H9 (cell line): ENCODE measurements at regions not wholly inside any gene's neighbourhood (a gene's known extent, or its start where the extent isn't known, plus 50 kb on each side); places are given as distances from the start of the nearest gene placed in this dataset.

ENCODE experiments used
- DNase-seq: peaks from one replicate; pipeline ENCODE4 v3.0.0-alpha.2; 2017
- H2AFZ ChIP-seq: one replicate; pipeline ENCODE4 v1.6.1; 2013; ENCODE audit warnings: mild to moderate bottlenecking, low read length, control low read depth, moderate library complexity
- H2AK5ac ChIP-seq: 2 replicates; pipeline ENCODE4 v1.6.1; 2013; ENCODE audit warnings: low read length, control low read depth, mixed read lengths; ENCODE audit not compliant: insufficient read length
- H2BK120ac ChIP-seq: one replicate; pipeline ENCODE4 v1.6.1; 2013; ENCODE audit warnings: low read depth, mild to moderate bottlenecking, low read length, control low read depth, inconsistent platforms; ENCODE audit not compliant: poor library complexity, severe bottlenecking
- H2BK12ac ChIP-seq: 2 replicates; pipeline ENCODE4 v1.6.1; 2013; ENCODE audit warnings: low read length, control low read depth, mixed read lengths, low read depth; ENCODE audit not compliant: insufficient read length
- H2BK15ac ChIP-seq: 2 replicates; pipeline ENCODE4 v1.6.1; 2013; ENCODE audit warnings: low read depth, low read length, control low read depth
- H2BK20ac ChIP-seq: one replicate; pipeline ENCODE4 v1.6.1; 2013; ENCODE audit warnings: low read depth, mild to moderate bottlenecking, low read length, control low read depth, inconsistent platforms; ENCODE audit not compliant: poor library complexity, severe bottlenecking
- H2BK5ac ChIP-seq: 2 replicates; pipeline ENCODE4 v1.6.1; 2013; ENCODE audit warnings: low read length, control low read depth, mixed read lengths; ENCODE audit not compliant: insufficient read length
- H3K14ac ChIP-seq: 2 replicates; pipeline ENCODE4 v1.6.1; 2013; ENCODE audit warnings: low read length, control low read depth; ENCODE audit not compliant: insufficient read depth
- H3K18ac ChIP-seq: 2 replicates; pipeline ENCODE4 v1.6.1; 2013; ENCODE audit warnings: low read depth, mild to moderate bottlenecking, mixed read lengths, low read length, control low read depth; ENCODE audit not compliant: insufficient read length
- H3K23ac ChIP-seq: 2 replicates; pipeline ENCODE4 v1.6.1; 2013; ENCODE audit warnings: low read length, control low read depth, mixed read lengths, low read depth; ENCODE audit not compliant: insufficient read length
- H3K23me2 ChIP-seq: 2 replicates; pipeline ENCODE4 v1.6.1; 2013; ENCODE audit warnings: low read depth, mild to moderate bottlenecking, mixed read lengths, low read length, control low read depth; ENCODE audit not compliant: insufficient read length, poor library complexity, severe bottlenecking
- H3K27ac ChIP-seq: 2 replicates; pipeline ENCODE4 v1.5.1; 2013; ENCODE audit warnings: low read length, control low read depth, mixed read lengths, low read depth; ENCODE audit not compliant: insufficient read length
- H3K27me3 ChIP-seq: 2 replicates; pipeline ENCODE4 v1.6.1; 2013; ENCODE audit warnings: low read length, control low read depth, inconsistent platforms; ENCODE audit not compliant: insufficient read depth
- H3K4ac ChIP-seq: 2 replicates; pipeline ENCODE4 v1.6.1; 2013; ENCODE audit warnings: low read depth, mild to moderate bottlenecking, control low read depth, inconsistent platforms, low read length, moderate library complexity
- H3K4me1 ChIP-seq: 2 replicates; pipeline ENCODE4 v1.6.1; 2013; ENCODE audit warnings: low read length, control low read depth, inconsistent platforms; ENCODE audit not compliant: insufficient read depth
- H3K4me2 ChIP-seq: 2 replicates; pipeline ENCODE4 v1.6.1; 2013; ENCODE audit warnings: low read length, control low read depth, mixed read lengths; ENCODE audit not compliant: insufficient read length, insufficient read depth
- H3K56ac ChIP-seq: 2 replicates; pipeline ENCODE4 v1.6.1; 2013; ENCODE audit warnings: low read depth, mild to moderate bottlenecking, mixed read lengths, low read length, control low read depth; ENCODE audit not compliant: insufficient read length
- H3K79me1 ChIP-seq: 2 replicates; pipeline ENCODE4 v1.6.1; 2013; ENCODE audit warnings: low read depth, mild to moderate bottlenecking, moderate library complexity, low read length, control low read depth, inconsistent platforms; ENCODE audit not compliant: insufficient read depth, poor library complexity, severe bottlenecking
- H3K79me2 ChIP-seq: 2 replicates; pipeline ENCODE4 v1.6.1; 2013; ENCODE audit warnings: low read length, control low read depth, inconsistent platforms; ENCODE audit not compliant: insufficient read depth
- H3K9ac ChIP-seq: 2 replicates; pipeline ENCODE4 v1.6.1; 2013; ENCODE audit warnings: low read length, control low read depth, mixed read lengths; ENCODE audit not compliant: insufficient read length; ENCODE audit errors: extremely low read depth
- H3K9me3 ChIP-seq: one replicate; pipeline ENCODE4 v1.6.1; 2013; ENCODE audit warnings: low read depth, low read length, inconsistent platforms; ENCODE audit not compliant: control insufficient read depth
- H3T11ph ChIP-seq: one replicate; pipeline ENCODE4 v1.6.1; 2013; ENCODE audit warnings: mild to moderate bottlenecking, low read length, control low read depth, inconsistent platforms
- H4K20me1 ChIP-seq: one replicate; pipeline ENCODE4 v1.6.1; 2013; ENCODE audit not compliant: control insufficient read depth, insufficient read length, insufficient read depth
- H4K5ac ChIP-seq: 2 replicates; pipeline ENCODE4 v1.6.1; 2013; ENCODE audit warnings: low read depth, mild to moderate bottlenecking, mixed read lengths, low read length, control low read depth; ENCODE audit not compliant: insufficient read length
- H4K8ac ChIP-seq: replicated peaks from 2 replicates; pipeline ENCODE4 v1.6.1; 2013; ENCODE audit warnings: low read length, control low read depth, mixed read lengths, low read depth; ENCODE audit not compliant: insufficient read length
- H4K91ac ChIP-seq: 2 replicates; pipeline ENCODE4 v1.6.1; 2013; ENCODE audit warnings: low read depth, mild to moderate bottlenecking, moderate library complexity, mixed read lengths, low read length, control low read depth; ENCODE audit not compliant: insufficient read length
- H3K27ac Mint-ChIP-seq, 3 experiments: 2 replicates in 2 of 3; 3 replicates in 1 of 3; pipeline ENCODE4 v1.8.0; 2020 to 2021; ENCODE audit warnings: mixed read lengths in 3 of 3, mild to moderate bottlenecking in 1 of 3, moderate library complexity in 1 of 3
- H3K27me3 Mint-ChIP-seq: 2 replicates; pipeline ENCODE4 v1.8.0; 2021; ENCODE audit warnings: low read depth, mild to moderate bottlenecking, moderate library complexity, mixed read lengths
- H3K36me3 Mint-ChIP-seq, 3 experiments: 2 replicates in 2 of 3; 3 replicates in 1 of 3; pipeline ENCODE4 v1.8.0; 2020 to 2021; ENCODE audit warnings: low read depth in 3 of 3, mixed read lengths in 3 of 3; ENCODE audit not compliant: insufficient read depth in 1 of 3
- H3K4me1 Mint-ChIP-seq, 2 experiments: 2 replicates each; pipeline ENCODE4 v1.8.0; 2020; ENCODE audit warnings: mixed read lengths in 2 of 2
- H3K4me3 Mint-ChIP-seq, 2 experiments: 2 replicates in 1 of 2; 3 replicates in 1 of 2; pipeline ENCODE4 v1.8.0; 2020 to 2021; ENCODE audit warnings: mild to moderate bottlenecking in 2 of 2, mixed read lengths in 2 of 2, moderate library complexity in 1 of 2
- H3K9me3 Mint-ChIP-seq, 2 experiments: 2 replicates in 1 of 2; 3 replicates in 1 of 2; pipeline ENCODE4 v1.8.0; 2020; ENCODE audit warnings: mild to moderate bottlenecking in 2 of 2, mixed read lengths in 2 of 2, moderate library complexity in 1 of 2
- WGBS: extraction: QIAGEN DNeasy Blood & Tissue Kit; methylation state at CpG from one replicate; pipeline ENCODE4 v1.1.7; 2013; ENCODE audit warnings: missing lambda C conversion rate, low lambda C conversion rate, mixed read lengths; ENCODE audit not compliant: insufficient read length; ENCODE audit errors: extremely low coverage; 5-methylcytosine and 5-hydroxymethylcytosine counted together
- TF ChIP-seq, protein P1 (sequence below): fragments of 200-600 bp; sonication (generic); conservative IDR thresholded peaks from 3 replicates; pipeline ENCODE4 v1.8.0; 2021; ENCODE audit warnings: antibody characterized with exemption, mild to moderate bottlenecking

DNA sequence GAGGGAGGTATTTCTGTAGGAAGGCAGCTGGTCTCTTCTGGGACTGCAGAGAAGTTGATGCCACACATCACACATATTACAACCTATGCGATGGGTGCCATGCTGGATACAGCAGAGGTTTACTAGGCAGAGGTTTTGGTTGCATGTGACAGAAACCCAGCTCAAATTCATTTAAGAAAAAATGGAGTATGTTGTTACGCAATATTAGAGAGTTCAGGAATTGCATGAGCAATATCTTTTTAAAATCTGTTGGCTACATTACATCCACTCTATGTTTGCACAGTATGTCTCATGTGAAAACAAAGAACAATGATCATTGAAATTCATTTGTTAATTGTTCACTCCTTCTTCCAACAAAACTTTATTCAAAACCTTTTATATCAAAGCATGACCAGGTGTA lies 425.2 kb downstream of the RWDD3 start:
- TF ChIP-seq, protein P1, sequence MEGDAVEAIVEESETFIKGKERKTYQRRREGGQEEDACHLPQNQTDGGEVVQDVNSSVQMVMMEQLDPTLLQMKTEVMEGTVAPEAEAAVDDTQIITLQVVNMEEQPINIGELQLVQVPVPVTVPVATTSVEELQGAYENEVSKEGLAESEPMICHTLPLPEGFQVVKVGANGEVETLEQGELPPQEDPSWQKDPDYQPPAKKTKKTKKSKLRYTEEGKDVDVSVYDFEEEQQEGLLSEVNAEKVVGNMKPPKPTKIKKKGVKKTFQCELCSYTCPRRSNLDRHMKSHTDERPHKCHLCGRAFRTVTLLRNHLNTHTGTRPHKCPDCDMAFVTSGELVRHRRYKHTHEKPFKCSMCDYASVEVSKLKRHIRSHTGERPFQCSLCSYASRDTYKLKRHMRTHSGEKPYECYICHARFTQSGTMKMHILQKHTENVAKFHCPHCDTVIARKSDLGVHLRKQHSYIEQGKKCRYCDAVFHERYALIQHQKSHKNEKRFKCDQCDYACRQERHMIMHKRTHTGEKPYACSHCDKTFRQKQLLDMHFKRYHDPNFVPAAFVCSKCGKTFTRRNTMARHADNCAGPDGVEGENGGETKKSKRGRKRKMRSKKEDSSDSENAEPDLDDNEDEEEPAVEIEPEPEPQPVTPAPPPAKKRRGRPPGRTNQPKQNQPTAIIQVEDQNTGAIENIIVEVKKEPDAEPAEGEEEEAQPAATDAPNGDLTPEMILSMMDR: no peak
- no peak overlapping the region for H2BK5ac ChIP-seq
- no peaks in the 10 kb centered on the region for H3K79me1 ChIP-seq
- H4K91ac ChIP-seq: no peak overlapping the region
- no peak overlapping the region for H2BK12ac ChIP-seq
- no peak overlapping the region for H3K23ac ChIP-seq
- no peaks in the 10 kb centered on the region for H3K79me2 ChIP-seq
- H2AK5ac ChIP-seq: no peak overlapping the region
- H4K20me1 ChIP-seq: no peaks in the 10 kb centered on the region
- no peak overlapping the region for H3K18ac ChIP-seq
- no peaks in the 10 kb centered on the region for H3K23me2 ChIP-seq
- no peak overlapping the region for H3K14ac ChIP-seq
- no peaks in the 10 kb centered on the region for H3K4me1 ChIP-seq
- no peak overlapping the region for H2AFZ ChIP-seq
- peaks cover 6 to 11% of the 10 kb centered on the region in 2 experiments; a peak in 3 of 5 replicates for H3K9me3 Mint-ChIP-seq
- peaks cover 5% of the 10 kb centered on the region in 2 experiments for H3K4me1 Mint-ChIP-seq
- no peaks in the 10 kb centered on the region for H3K27me3 ChIP-seq
- no peak overlapping the region for H3K9ac ChIP-seq
- DNase-seq: no peak
- H3K9me3 ChIP-seq: no peaks in the 10 kb centered on the region
- no peak overlapping the region for H4K5ac ChIP-seq
- H3K4me2 ChIP-seq: no peak overlapping the region
- no CpG with 5 or more reads among the region's 2 CpGs for WGBS
- H3T11ph ChIP-seq: no peak overlapping the region
- no peaks in the 10 kb centered on the region for H3K27me3 Mint-ChIP-seq
- H3K27ac Mint-ChIP-seq: no peak overlapping the region
- H2BK20ac ChIP-seq: no peak overlapping the region
- no peak overlapping the region for H4K8ac ChIP-seq
- no peak overlapping the region for H2BK15ac ChIP-seq
- peaks cover 4 to 14% (median 6%) of the 10 kb centered on the region in 3 experiments; a peak in 4 of 7 replicates for H3K36me3 Mint-ChIP-seq
- no peak overlapping the region for H3K4me3 Mint-ChIP-seq
- no peak overlapping the region for H2BK120ac ChIP-seq
- no peak overlapping the region for H3K4ac ChIP-seq
- H3K27ac ChIP-seq: no peak overlapping the region
- no peak overlapping the region for H3K56ac ChIP-seq
